ENCODE measurements at regions not wholly inside any gene's neighbourhood (a gene's known extent, or its start where the extent isn't known, plus 50 kb on each side); places are given as distances from the start of the nearest gene placed in this dataset.

GRCh38 chr5:89724379-89725095 lies 685.0 kb downstream of the CETN3 start:
- ATAC-seq (no peak), DNase-seq (no peak)
- Histone ChIP-seq H3K4me3 (no peak overlapping the region), H3K4me1 (no peaks in the 10 kb centered on the region), H3K36me3 (no peaks in the 10 kb centered on the region), H3K27me3 (no peaks in the 10 kb centered on the region), H3K9me3 (no peaks in the 10 kb centered on the region), H3K27ac (no peak overlapping the region)
- intact Hi-C loops (cut with DNase I), result no loop called here
- no peak for TF ChIP-seq CTCF (IDR thresholded peaks at IDR 0.05)

- intact Hi-C loops (cut with DNase I), result no loop called here
- DNase-seq, result no peak
- H3K9me3 ChIP-seq, result no peaks in the 10 kb centered on the region
Measured at GRCh38 chr5:89723907-89724306, 685.6 kb downstream of the CETN3 start.

GRCh38 chr5:89722538-89722937 lies 687.0 kb downstream of the CETN3 start:
- intact Hi-C loops (cut with DNase I), result no loop called here
- TF ChIP-seq CTCF (IDR thresholded peaks at IDR 0.05), result no peak
- no peaks in the 10 kb centered on the region for H3K9me3 ChIP-seq

More at GRCh38 chr5:89723907-89724306, 685.6 kb downstream of the CETN3 start:
- Histone ChIP-seq H3K36me3 (no peaks in the 10 kb centered on the region), H3K27me3 (no peaks in the 10 kb centered on the region), H3K4me1 (no peaks in the 10 kb centered on the region), H3K27ac (no peak overlapping the region), H3K4me3 (no peak overlapping the region)
- no peak for ATAC-seq
- TF ChIP-seq CTCF (IDR thresholded peaks at IDR 0.05), result no peak

GRCh38 chr5:89721931-89722330 lies 687.6 kb downstream of the CETN3 start:
- no peak overlapping the region for H3K4me3 ChIP-seq
- no peak for ATAC-seq
- DNase-seq, result no peak
- intact Hi-C loops (cut with DNase I), result no loop called here
- TF ChIP-seq CTCF (IDR thresholded peaks at IDR 0.05), result no peak
- no peaks in the 10 kb centered on the region for H3K4me1 ChIP-seq
- no peaks in the 10 kb centered on the region for H3K9me3 ChIP-seq
- no peak overlapping the region for H3K27ac ChIP-seq
- no peaks in the 10 kb centered on the region for H3K27me3 ChIP-seq
- no peaks in the 10 kb centered on the region for H3K36me3 ChIP-seq

More at GRCh38 chr5:89722538-89722937, 687.0 kb downstream of the CETN3 start:
- no peak for DNase-seq
- H3K4me1 ChIP-seq, result no peaks in the 10 kb centered on the region
- H3K27ac ChIP-seq, result no peak overlapping the region
- no peaks in the 10 kb centered on the region for H3K27me3 ChIP-seq
- no peak for ATAC-seq
- no peaks in the 10 kb centered on the region for H3K36me3 ChIP-seq
- no peak overlapping the region for H3K4me3 ChIP-seq

GRCh38 chr5:89721353-89721752 lies 688.2 kb downstream of the CETN3 start:
- H3K36me3 ChIP-seq, result no peaks in the 10 kb centered on the region
- intact Hi-C loops (cut with DNase I), result no loop called here
- ATAC-seq (no peak), DNase-seq (no peak)
- no peak overlapping the region for H3K27ac ChIP-seq
- no peaks in the 10 kb centered on the region for H3K4me1 ChIP-seq
- H3K27me3 ChIP-seq, result no peaks in the 10 kb centered on the region
- TF ChIP-seq CTCF (IDR thresholded peaks at IDR 0.05), result no peak
- H3K9me3 ChIP-seq, result no peaks in the 10 kb centered on the region
- no peak overlapping the region for H3K4me3 ChIP-seq
